Thyroid gland (tissue), 4 donors: ENCODE measurements at regions not wholly inside any gene's neighbourhood (a gene's known extent, or its start where the extent isn't known, plus 50 kb on each side); places are given as distances from the start of the nearest gene placed in this dataset.
"Not testable (repeated sequence)": the region's sequence is repeated elsewhere in the genome, so short reads cannot be mapped to it uniquely, and the experiment has no call there.

Experiments
- POLR2A ChIP-seq, 2 donors: fragments of 450-650 bp; IDR thresholded peaks; one replicate each; pipeline ENCODE4 v1.6.1; 2017; ENCODE audit warnings: antibody characterized with exemption in 2 of 2, mild to moderate bottlenecking in 2 of 2, moderate library complexity in 1 of 2
- TF ChIP-seq, protein P1 (sequence below), 6 experiments: fragments of 200-600 bp in 3 of 6; fragments of 450-650 bp in 3 of 6; sonication (generic) in 3 of 6; IDR thresholded peaks; one replicate each; pipeline ENCODE4 v1.5.1; 2016 to 2019; ENCODE audit warnings: antibody characterized with exemption in 6 of 6, mild to moderate bottlenecking in 2 of 6, inconsistent platforms in 1 of 6, moderate library complexity in 1 of 6

DNA sequence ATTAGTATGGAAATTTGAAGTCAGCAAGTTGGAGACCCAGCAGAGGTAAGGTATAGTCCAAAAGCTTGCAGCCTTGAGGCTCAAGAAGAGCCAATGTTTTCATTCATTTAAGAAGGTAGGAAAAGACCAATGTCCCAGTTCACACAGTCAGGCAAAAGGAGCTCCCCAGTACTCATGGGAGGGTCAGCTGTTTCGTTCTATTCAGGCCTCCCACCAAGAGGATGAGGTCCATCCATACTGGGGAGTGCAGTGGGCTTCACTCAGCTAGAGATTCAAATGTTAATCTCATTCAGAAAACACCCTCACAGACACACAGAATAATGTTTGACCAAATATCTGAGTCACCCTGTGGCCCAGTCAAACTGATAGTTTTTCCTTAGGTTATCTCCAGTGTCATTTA is 96.9 kb upstream of the ZNF658 start:
- TF ChIP-seq, protein P1, sequence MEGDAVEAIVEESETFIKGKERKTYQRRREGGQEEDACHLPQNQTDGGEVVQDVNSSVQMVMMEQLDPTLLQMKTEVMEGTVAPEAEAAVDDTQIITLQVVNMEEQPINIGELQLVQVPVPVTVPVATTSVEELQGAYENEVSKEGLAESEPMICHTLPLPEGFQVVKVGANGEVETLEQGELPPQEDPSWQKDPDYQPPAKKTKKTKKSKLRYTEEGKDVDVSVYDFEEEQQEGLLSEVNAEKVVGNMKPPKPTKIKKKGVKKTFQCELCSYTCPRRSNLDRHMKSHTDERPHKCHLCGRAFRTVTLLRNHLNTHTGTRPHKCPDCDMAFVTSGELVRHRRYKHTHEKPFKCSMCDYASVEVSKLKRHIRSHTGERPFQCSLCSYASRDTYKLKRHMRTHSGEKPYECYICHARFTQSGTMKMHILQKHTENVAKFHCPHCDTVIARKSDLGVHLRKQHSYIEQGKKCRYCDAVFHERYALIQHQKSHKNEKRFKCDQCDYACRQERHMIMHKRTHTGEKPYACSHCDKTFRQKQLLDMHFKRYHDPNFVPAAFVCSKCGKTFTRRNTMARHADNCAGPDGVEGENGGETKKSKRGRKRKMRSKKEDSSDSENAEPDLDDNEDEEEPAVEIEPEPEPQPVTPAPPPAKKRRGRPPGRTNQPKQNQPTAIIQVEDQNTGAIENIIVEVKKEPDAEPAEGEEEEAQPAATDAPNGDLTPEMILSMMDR (IDR thresholded peaks at IDR 0.05), result not testable (repeated sequence)
- not testable (repeated sequence) for TF ChIP-seq POLR2A (IDR thresholded peaks at IDR 0.05)
